Gastroesophageal sphincter (tissue), 4 donors: ENCODE measurements at regions not wholly inside any gene's neighbourhood (a gene's known extent, or its start where the extent isn't known, plus 50 kb on each side); places are given as distances from the start of the nearest gene placed in this dataset.
"Not testable (repeated sequence)": the region's sequence is repeated elsewhere in the genome, so short reads cannot be mapped to it uniquely, and the experiment has no call there.

Source experiments
- ATAC-seq: fragments of 150-250 bp; one replicate; pipeline ENCODE4 v1.9.1; 2016; ENCODE audit warnings: mild to moderate bottlenecking, moderate library complexity
- H3K27ac ChIP-seq, 4 donors: fragments of 200-600 bp; sonication (generic) in 3 of 4; 1 replicate in 3 of 4; 2 replicates in 1 of 4; pipeline ENCODE4 v1.5.1; 2016 to 2019
- H3K27me3 ChIP-seq: fragments of 200-600 bp; sonication (generic); one replicate; pipeline ENCODE4 v1.5.1; 2019
- H3K36me3 ChIP-seq, 2 donors: fragments of 200-600 bp; sonication (generic); one replicate each; pipeline ENCODE4 v1.5.1; 2019; ENCODE audit warnings: control low read depth in 1 of 2
- H3K4me1 ChIP-seq, 3 donors: fragments of 200-600 bp; sonication (generic); 1 replicate in 2 of 3; 2 replicates in 1 of 3; pipeline ENCODE4 v1.5.1; 2016 to 2019; ENCODE audit warnings: control low read depth in 2 of 3
- H3K4me3 ChIP-seq, 2 donors: fragments of 200-600 bp; sonication (generic); one replicate each; pipeline ENCODE4 v1.5.1; 2019; ENCODE audit warnings: mild to moderate bottlenecking in 1 of 2, moderate library complexity in 1 of 2
- H3K9me3 ChIP-seq, 3 donors: fragments of 200-600 bp; sonication (generic); one replicate each; pipeline ENCODE4 v1.5.1; 2017 to 2019; ENCODE audit warnings: control low read depth in 2 of 3
- EP300 ChIP-seq: sonication (generic); formaldehyde crosslinking; IDR thresholded peaks from one replicate; pipeline ENCODE4 v1.6.1; 2017; ENCODE audit warnings: antibody characterized with exemption, mild to moderate bottlenecking
- POLR2A ChIP-seq, 2 donors: fragments of 450-650 bp; IDR thresholded peaks; one replicate each; pipeline ENCODE4 v1.6.1; 2017; ENCODE audit warnings: antibody characterized with exemption in 2 of 2, mild to moderate bottlenecking in 2 of 2, moderate library complexity in 1 of 2
- POLR2AphosphoS5 ChIP-seq: sonication (generic); formaldehyde crosslinking; IDR thresholded peaks from one replicate; pipeline ENCODE4 v1.6.1; 2017; ENCODE audit warnings: antibody characterized with exemption
- WGBS, 2 donors: methylation state at CpG; one replicate each; pipeline ENCODE4 v1.1.5; 2018; ENCODE audit warnings: low coverage in 1 of 2; 5-methylcytosine and 5-hydroxymethylcytosine counted together
- TF ChIP-seq, protein P1 (sequence below), 4 experiments: fragments of 200-600 bp in 2 of 4; fragments of 450-650 bp in 2 of 4; sonication (generic) in 1 of 4; IDR thresholded peaks; one replicate each; pipeline ENCODE4 v1.5.1; 2017 to 2019; ENCODE audit warnings: antibody characterized with exemption in 4 of 4, mild to moderate bottlenecking in 2 of 4, moderate library complexity in 2 of 4

GRCh38 chr2:236835307-236836024 is 250.2 kb upstream of the COPS8 start:
- Histone ChIP-seq H3K9me3 (no peaks in the 10 kb centered on the region), H3K36me3 (no peaks in the 10 kb centered on the region), H3K4me3 (no peak overlapping the region), H3K27me3 (no peaks in the 10 kb centered on the region), H3K4me1 (no peaks in the 10 kb centered on the region), H3K27ac (no peak overlapping the region)
- no peak for ATAC-seq
- WGBS, 2 donors = 0 to 83% methylated on average over 1 of the region's 2 CpGs
- TF ChIP-seq, protein P1, sequence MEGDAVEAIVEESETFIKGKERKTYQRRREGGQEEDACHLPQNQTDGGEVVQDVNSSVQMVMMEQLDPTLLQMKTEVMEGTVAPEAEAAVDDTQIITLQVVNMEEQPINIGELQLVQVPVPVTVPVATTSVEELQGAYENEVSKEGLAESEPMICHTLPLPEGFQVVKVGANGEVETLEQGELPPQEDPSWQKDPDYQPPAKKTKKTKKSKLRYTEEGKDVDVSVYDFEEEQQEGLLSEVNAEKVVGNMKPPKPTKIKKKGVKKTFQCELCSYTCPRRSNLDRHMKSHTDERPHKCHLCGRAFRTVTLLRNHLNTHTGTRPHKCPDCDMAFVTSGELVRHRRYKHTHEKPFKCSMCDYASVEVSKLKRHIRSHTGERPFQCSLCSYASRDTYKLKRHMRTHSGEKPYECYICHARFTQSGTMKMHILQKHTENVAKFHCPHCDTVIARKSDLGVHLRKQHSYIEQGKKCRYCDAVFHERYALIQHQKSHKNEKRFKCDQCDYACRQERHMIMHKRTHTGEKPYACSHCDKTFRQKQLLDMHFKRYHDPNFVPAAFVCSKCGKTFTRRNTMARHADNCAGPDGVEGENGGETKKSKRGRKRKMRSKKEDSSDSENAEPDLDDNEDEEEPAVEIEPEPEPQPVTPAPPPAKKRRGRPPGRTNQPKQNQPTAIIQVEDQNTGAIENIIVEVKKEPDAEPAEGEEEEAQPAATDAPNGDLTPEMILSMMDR (IDR thresholded peaks at IDR 0.05) = no peak
- TF ChIP-seq POLR2AphosphoS5 (no peak), POLR2A (IDR thresholded peaks at IDR 0.05) (no peak), EP300 (no peak)

DNA sequence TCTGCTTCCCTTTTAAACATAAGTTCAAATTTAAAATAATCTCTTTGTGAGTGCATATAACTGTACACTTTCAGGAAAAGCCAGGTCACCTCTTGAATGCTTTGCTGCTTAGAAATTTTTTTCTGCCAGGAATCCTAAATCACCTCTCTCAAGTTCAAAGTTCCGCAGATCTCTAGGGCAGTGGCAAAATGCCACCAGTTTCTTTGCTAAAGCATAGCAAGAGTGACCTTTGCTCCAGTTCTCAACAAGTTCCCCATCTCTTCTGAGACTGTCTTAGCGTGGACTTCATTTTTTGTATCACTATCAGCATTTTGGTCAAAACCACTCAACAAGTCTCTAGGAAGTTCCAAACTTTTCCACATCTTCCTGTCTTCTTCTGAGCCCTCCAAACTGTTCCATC is 249.7 kb upstream of the COPS8 start:
- H3K27me3 ChIP-seq, ATAC-seq, H3K4me3 ChIP-seq, H3K36me3 ChIP-seq, H3K4me1 ChIP-seq, H3K9me3 ChIP-seq, H3K27ac ChIP-seq: not testable (repeated sequence)
- 81 to 100% methylated on average over 2 of the region's 2 CpGs for WGBS, 2 donors

GRCh38 chr2:236840215-236840614 is 245.5 kb upstream of the COPS8 start:
- H3K4me3 ChIP-seq = no peak overlapping the region
- TF ChIP-seq, protein P1 (IDR thresholded peaks at IDR 0.05) = no peak
- TF ChIP-seq EP300 (no peak), POLR2AphosphoS5 (no peak)
- H3K27ac ChIP-seq = peak overlapping the region in 2 of 4 donors; percentile 5 to 13
- no peaks in the 10 kb centered on the region for H3K27me3 ChIP-seq
- no peak for ATAC-seq
- H3K36me3 ChIP-seq = no peaks in the 10 kb centered on the region
- WGBS, 2 donors = 86 to 90% methylated on average over 3 of the region's 3 CpGs
- H3K9me3 ChIP-seq = no peaks in the 10 kb centered on the region
- peaks cover 0 to 12% (median 0%) of the 10 kb centered on the region in 3 donors for H3K4me1 ChIP-seq

DNA sequence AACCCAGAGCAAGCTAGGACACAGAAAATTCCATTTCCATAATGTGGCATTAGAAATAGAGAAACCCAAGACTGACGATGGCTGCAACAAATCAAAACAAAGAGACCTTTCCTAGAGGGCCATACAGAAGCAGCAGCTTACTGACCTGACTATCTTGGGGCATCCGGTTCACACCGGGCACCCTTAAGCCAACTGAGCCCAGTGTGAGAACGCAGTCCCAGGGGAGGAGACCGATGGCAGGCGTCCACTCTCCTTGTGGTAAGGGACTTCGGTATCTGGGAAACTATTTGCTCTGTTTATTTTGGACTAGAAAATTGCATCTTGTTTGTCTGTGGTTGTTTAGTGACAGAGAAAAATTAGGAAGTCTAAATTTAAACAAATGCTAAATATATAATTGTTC is 244.8 kb upstream of the COPS8 start:
- no peaks in the 10 kb centered on the region for H3K36me3 ChIP-seq
- no peak for TF ChIP-seq POLR2AphosphoS5
- no peak for TF ChIP-seq EP300
- TF ChIP-seq, protein P1 (IDR thresholded peaks at IDR 0.05) = no peak
- TF ChIP-seq POLR2A (IDR thresholded peaks at IDR 0.05) = no peak
- H3K27me3 ChIP-seq = no peaks in the 10 kb centered on the region
- WGBS, 2 donors = 60 to 95% methylated on average over 6 to 7 of the region's 7 CpGs
- ATAC-seq = no peak
- no peaks in the 10 kb centered on the region for H3K9me3 ChIP-seq
- peak overlapping the region in 2 of 4 donors; percentile 5 to 13 for H3K27ac ChIP-seq
- H3K4me3 ChIP-seq = no peak overlapping the region
- H3K4me1 ChIP-seq = peaks cover 0 to 12% (median 0%) of the 10 kb centered on the region in 3 donors

- 90 to 100% methylated on average over 2 of the region's 7 CpGs for WGBS, 2 donors
- TF ChIP-seq POLR2AphosphoS5 (no peak), POLR2A (IDR thresholded peaks at IDR 0.05) (no peak), EP300 (no peak)
- TF ChIP-seq, protein P1 (IDR thresholded peaks at IDR 0.05) = no peak
- no peak for ATAC-seq
Measured at GRCh38 chr2:236841389-236841788, 244.3 kb upstream of the COPS8 start.

More at GRCh38 chr2:236841389-236841788, 244.3 kb upstream of the COPS8 start:
- H3K36me3 ChIP-seq = no peaks in the 10 kb centered on the region
- H3K9me3 ChIP-seq = no peaks in the 10 kb centered on the region
- H3K4me3 ChIP-seq = no peak overlapping the region
- no peaks in the 10 kb centered on the region for H3K27me3 ChIP-seq
- H3K27ac ChIP-seq = peak overlapping the region in 1 of 4 donors; percentile 10
- H3K4me1 ChIP-seq = peaks cover 0 to 12% (median 0%) of the 10 kb centered on the region in 3 donors
